Natural killer cell (primary cell): ENCODE measurements at regions not wholly inside any gene's neighbourhood (a gene's known extent, or its start where the extent isn't known, plus 50 kb on each side); places are given as distances from the start of the nearest gene placed in this dataset.

Experiments used
- ATAC-seq, 3 donors: fragments of 150-1000 bp in 2 of 3; fragments of 200-7000 bp in 1 of 3; cut with Tn5 transposase; 1 replicate in 1 of 3; 2 replicates in 2 of 3; pipeline ENCODE4 v1.10.0; 2021; ENCODE audit warnings: mild to moderate bottlenecking in 2 of 3, moderate library complexity in 2 of 3
- DNase-seq, 2 donors: peaks; one replicate each; pipeline versions ENCODE4 v3.0.0 to v3.0.0-alpha.2; 2013 to 2021; ENCODE audit warnings: mixed read lengths in 1 of 2
- H3K27ac ChIP-seq: one replicate; pipeline ENCODE4 v1.5.1; 2013; ENCODE audit warnings: mild to moderate bottlenecking, low read length
- H3K27me3 ChIP-seq: one replicate; pipeline ENCODE4 v1.6.1; 2013; ENCODE audit warnings: low read length; ENCODE audit not compliant: control insufficient read depth, insufficient read depth
- H3K36me3 ChIP-seq: one replicate; pipeline ENCODE4 v1.6.1; 2013; ENCODE audit warnings: low read length; ENCODE audit not compliant: control insufficient read depth, insufficient read depth
- H3K4me1 ChIP-seq: one replicate; pipeline ENCODE4 v1.6.1; 2013; ENCODE audit warnings: low read length; ENCODE audit not compliant: control insufficient read depth, insufficient read depth
- H3K4me3 ChIP-seq: one replicate; pipeline ENCODE4 v1.5.1; 2013; ENCODE audit warnings: low read length
- H3K9me3 ChIP-seq: one replicate; pipeline ENCODE4 v1.6.1; 2013; ENCODE audit warnings: low read length; ENCODE audit not compliant: control insufficient read depth, insufficient read depth
- H3K27ac Mint-ChIP-seq, 2 donors: one replicate each; pipeline ENCODE4 v1.8.0; 2022; ENCODE audit warnings: mild to moderate bottlenecking in 2 of 2, mixed read lengths in 2 of 2, moderate library complexity in 1 of 2
- H3K27me3 Mint-ChIP-seq, 2 donors: one replicate each; pipeline ENCODE4 v1.8.0; 2022; ENCODE audit warnings: low read depth in 2 of 2, mixed read lengths in 2 of 2
- H3K36me3 Mint-ChIP-seq: one replicate; pipeline ENCODE4 v1.8.0; 2022; ENCODE audit warnings: mixed read lengths
- H3K4me1 Mint-ChIP-seq, 2 donors: one replicate each; pipeline ENCODE4 v1.8.0; 2022; ENCODE audit warnings: mixed read lengths in 2 of 2
- H3K4me3 Mint-ChIP-seq: one replicate; pipeline ENCODE4 v1.8.0; 2022; ENCODE audit warnings: mild to moderate bottlenecking, moderate library complexity, mixed read lengths
- H3K9me3 Mint-ChIP-seq, 2 donors: one replicate each; pipeline ENCODE4 v1.8.0; 2022; ENCODE audit warnings: mixed read lengths in 2 of 2
- WGBS: methylation state at CpG from one replicate; pipeline ENCODE4 v1.1.7; 2013; ENCODE audit warnings: missing lambda C conversion rate; ENCODE audit not compliant: insufficient coverage; 5-methylcytosine and 5-hydroxymethylcytosine counted together
- intact Hi-C: fragments of 100-400 bp; cut with micrococcal nuclease; formaldehyde crosslinking; loops from one replicate; pipeline ENCODE4 v1.14.2; 2022
- TF ChIP-seq, protein P1 (sequence below): fragments of 200-600 bp; IDR thresholded peaks from one replicate; pipeline ENCODE4 v1.8.0; 2022; ENCODE audit warnings: antibody characterized with exemption

DNA sequence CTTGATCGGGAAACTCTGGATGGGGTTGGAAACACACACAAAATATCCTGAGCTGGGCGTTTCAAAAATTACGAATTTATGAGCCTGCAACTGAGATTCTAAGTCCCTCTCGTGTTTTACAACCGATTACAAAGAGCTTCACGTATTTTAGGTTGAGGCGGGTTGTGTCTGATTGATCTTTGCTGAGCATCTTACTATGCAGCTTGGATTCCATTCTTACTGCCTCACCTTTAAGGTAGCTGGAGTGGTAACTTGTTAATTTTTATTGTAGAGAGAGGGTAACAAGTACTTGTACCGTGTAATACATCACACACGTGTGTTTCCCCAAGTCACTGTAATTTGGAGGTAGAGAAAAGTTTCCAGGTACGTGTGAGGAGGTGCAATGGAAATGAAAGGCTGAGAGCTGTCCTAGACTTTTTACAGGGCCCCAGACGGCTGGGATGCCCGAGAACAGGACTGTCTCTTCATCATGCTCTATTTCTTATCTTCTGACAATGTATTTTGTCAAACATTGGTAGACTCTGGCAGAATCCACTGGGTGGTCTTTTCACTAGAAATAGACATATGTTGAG is 97.8 kb upstream of the TENM3 start:
- no peaks in the 10 kb centered on the region for H3K9me3 Mint-ChIP-seq
- Histone ChIP-seq H3K4me1 (peaks cover 10% of the 10 kb centered on the region), H3K27ac (no peak overlapping the region), H3K36me3 (no peaks in the 10 kb centered on the region), H3K9me3 (no peaks in the 10 kb centered on the region), H3K27me3 (peaks cover 36% of the 10 kb centered on the region), H3K4me3 (no peak overlapping the region)
- no peak for ATAC-seq
- intact Hi-C loops: no loop called here
- no peaks in the 10 kb centered on the region for H3K36me3 Mint-ChIP-seq
- 13% methylated on average over 12 of the region's 12 CpGs for WGBS
- H3K27ac Mint-ChIP-seq: no peak overlapping the region
- TF ChIP-seq, protein P1, sequence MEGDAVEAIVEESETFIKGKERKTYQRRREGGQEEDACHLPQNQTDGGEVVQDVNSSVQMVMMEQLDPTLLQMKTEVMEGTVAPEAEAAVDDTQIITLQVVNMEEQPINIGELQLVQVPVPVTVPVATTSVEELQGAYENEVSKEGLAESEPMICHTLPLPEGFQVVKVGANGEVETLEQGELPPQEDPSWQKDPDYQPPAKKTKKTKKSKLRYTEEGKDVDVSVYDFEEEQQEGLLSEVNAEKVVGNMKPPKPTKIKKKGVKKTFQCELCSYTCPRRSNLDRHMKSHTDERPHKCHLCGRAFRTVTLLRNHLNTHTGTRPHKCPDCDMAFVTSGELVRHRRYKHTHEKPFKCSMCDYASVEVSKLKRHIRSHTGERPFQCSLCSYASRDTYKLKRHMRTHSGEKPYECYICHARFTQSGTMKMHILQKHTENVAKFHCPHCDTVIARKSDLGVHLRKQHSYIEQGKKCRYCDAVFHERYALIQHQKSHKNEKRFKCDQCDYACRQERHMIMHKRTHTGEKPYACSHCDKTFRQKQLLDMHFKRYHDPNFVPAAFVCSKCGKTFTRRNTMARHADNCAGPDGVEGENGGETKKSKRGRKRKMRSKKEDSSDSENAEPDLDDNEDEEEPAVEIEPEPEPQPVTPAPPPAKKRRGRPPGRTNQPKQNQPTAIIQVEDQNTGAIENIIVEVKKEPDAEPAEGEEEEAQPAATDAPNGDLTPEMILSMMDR: no peak
- peak overlapping the region; percentile 31 for H3K4me3 Mint-ChIP-seq
- DNase-seq: no peak
- H3K4me1 Mint-ChIP-seq: no peaks in the 10 kb centered on the region
- peaks cover 45 to 55% of the 10 kb centered on the region in 2 donors for H3K27me3 Mint-ChIP-seq

DNA sequence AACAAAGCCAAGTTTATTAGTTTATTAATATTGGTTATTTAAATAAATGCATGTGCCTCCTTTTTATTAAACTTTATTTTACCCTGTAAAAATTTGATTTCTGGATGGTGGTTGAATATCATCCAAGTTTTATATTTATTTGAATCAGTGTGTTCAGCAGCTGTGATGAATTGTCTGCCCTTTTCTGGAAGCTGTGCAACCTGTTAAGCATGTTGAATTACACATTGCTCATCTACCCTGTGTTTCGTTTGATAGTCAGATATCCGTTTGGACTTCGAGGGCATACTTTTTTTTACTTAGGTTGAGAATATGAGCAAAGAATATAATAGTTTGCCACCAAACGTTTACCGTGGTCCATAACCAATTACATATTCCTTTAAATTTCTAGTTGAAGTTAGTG is 95.8 kb upstream of the TENM3 start:
- WGBS: 100% methylated on average over 1 of the region's 5 CpGs
- Histone ChIP-seq H3K4me1 (peaks cover 10% of the 10 kb centered on the region), H3K36me3 (no peaks in the 10 kb centered on the region), H3K27ac (no peak overlapping the region), H3K27me3 (peaks cover 23% of the 10 kb centered on the region), H3K9me3 (no peaks in the 10 kb centered on the region), H3K4me3 (no peak overlapping the region)
- Mint-ChIP-seq H3K36me3 (no peaks in the 10 kb centered on the region), H3K4me1 (no peaks in the 10 kb centered on the region), H3K27ac (no peak overlapping the region), H3K27me3 (peaks cover 33 to 40% of the 10 kb centered on the region in 2 donors), H3K4me3 (no peak overlapping the region), H3K9me3 (no peaks in the 10 kb centered on the region)
- no peak for DNase-seq
- TF ChIP-seq, protein P1: no peak
- no peak for ATAC-seq
- intact Hi-C loops: no loop called here

DNA sequence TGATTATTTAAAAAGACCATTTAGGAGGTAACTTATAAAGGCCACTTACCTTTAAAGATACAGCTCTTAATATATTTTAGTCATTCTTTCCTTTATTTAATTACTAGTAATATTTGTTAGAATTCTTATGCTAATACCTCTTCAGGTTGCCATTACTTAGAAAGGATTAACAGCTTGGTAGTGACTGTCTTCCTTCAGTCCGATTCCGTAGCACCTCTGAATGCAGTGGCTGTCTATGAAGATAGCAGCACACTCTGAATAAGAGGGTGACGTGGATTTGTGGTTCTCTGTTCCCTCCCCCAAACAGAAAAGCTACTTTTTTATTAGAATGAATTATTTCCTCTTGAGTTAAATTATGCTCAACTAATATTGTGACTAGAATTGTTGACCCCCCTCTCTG is 92.6 kb upstream of the TENM3 start:
- Histone ChIP-seq H3K4me1 (no peaks in the 10 kb centered on the region), H3K36me3 (no peaks in the 10 kb centered on the region), H3K27me3 (peaks cover 8% of the 10 kb centered on the region), H3K9me3 (no peaks in the 10 kb centered on the region), H3K4me3 (no peak overlapping the region), H3K27ac (no peak overlapping the region)
- Mint-ChIP-seq H3K4me3 (no peak overlapping the region), H3K27me3 (peaks cover 11 to 18% of the 10 kb centered on the region in 2 donors), H3K36me3 (no peaks in the 10 kb centered on the region), H3K27ac (no peak overlapping the region), H3K9me3 (peaks cover 0 to 2% of the 10 kb centered on the region in 2 donors), H3K4me1 (no peaks in the 10 kb centered on the region)
- intact Hi-C loops: no loop called here
- TF ChIP-seq, protein P1: no peak
- ATAC-seq (no peak), DNase-seq (no peak)
- 100% methylated on average over 2 of the region's 3 CpGs for WGBS

DNA sequence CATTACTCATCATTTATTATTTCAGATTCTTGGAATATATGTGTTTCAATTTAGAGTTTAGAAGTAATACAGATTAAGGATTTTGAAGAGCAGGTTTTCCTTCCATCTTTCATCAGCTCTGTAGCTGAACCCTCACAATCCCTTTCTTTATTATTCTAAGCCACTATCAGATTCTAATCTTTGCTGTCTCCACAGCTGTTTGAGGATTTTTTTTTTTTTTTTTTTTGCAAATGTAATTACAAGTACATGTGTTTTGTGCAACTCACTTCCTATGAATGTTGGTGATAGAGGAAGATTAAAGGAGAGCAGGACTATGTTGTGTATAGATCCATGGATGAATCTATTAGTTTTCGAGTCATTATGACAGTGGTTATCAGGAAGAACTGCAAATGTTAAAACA is 87.4 kb upstream of the TENM3 start:
- no peak overlapping the region for H3K27ac Mint-ChIP-seq
- peaks cover 3 to 4% of the 10 kb centered on the region in 2 donors for H3K9me3 Mint-ChIP-seq
- WGBS: 63% methylated on average over 1 of the region's 1 CpG

More for the DNA sequence above, 87.4 kb upstream of the TENM3 start:
- no peak for DNase-seq
- Mint-ChIP-seq H3K4me3 (no peak overlapping the region), H3K27me3 (no peaks in the 10 kb centered on the region), H3K36me3 (no peaks in the 10 kb centered on the region), H3K4me1 (no peaks in the 10 kb centered on the region)
- TF ChIP-seq, protein P1: no peak
- H3K4me3 ChIP-seq: no peak overlapping the region
- H3K9me3 ChIP-seq: no peaks in the 10 kb centered on the region
- H3K27me3 ChIP-seq: no peaks in the 10 kb centered on the region
- no peak for ATAC-seq
- H3K27ac ChIP-seq: no peak overlapping the region
- no peaks in the 10 kb centered on the region for H3K36me3 ChIP-seq
- intact Hi-C loops: no loop called here
- no peaks in the 10 kb centered on the region for H3K4me1 ChIP-seq
